ENCODE measurements at regions not wholly inside any gene's neighbourhood (a gene's known extent, or its start where the extent isn't known, plus 50 kb on each side); places are given as distances from the start of the nearest gene placed in this dataset.
A peak's percentile ranks its signal among the peaks of the same experiment; 100 is the strongest.
"Not testable (repeated sequence)": the region's sequence is repeated elsewhere in the genome, so short reads cannot be mapped to it uniquely, and the experiment has no call there.

DNA sequence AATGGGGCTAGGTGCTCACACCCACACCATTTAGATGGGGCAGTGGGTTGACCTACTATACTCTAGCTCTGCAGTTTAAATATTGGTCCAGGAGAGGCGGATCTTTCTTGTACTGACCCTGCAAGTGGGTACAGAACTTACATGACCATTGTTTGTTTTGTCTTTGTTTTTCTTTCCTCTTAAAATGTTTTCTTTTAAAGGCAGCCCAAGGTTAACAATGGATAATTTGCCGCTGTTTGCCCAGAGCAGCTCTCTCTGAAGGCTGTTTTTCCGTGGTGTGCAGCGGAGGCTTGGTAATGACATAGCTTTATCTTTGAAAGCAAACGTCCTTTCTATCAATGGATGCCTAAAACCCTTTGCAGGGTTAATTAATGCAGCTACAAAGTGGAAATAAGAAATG, 133.3 kb upstream of the MEX3C start:
- no peak for DNase-seq

DNA sequence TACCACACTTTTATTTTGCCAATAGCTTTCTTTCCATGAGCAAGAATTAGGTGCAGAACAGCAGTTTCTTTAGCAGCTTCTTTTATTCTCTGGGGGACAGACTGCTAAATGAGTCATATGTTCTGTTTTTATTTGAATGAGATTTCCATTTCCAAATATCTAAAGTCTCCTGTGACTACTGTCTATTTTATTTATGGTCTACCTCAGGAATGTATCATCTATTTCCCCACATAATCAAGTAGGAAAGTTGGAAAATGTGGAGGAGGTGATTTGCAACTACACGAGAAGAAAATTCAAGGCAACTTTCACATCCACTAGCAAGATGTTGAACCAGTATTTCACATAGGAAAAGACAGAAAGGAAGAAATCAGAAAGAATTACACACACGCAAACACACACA, 139.9 kb upstream of the MEX3C start:
- no peak for DNase-seq

DNA sequence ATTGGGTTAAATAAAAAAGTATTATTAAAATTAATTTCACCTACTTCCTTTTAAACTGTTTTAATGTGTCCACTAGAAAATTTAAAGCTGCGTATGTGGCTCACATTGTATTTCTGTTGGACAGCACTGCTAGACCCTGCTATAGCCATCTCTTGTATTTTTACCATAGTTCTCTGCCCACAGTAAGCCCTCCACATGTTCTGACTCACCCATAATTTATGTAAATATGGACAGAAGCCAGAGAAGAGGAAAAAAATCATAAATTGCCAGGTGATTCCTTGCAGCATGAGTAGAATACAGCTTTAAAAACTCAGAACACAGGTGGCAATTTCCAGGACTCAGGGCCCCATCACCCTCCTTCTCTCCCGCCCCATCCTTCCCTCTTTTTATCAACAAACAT, 142.4 kb upstream of the MEX3C start:
- no peak for DNase-seq

DNA sequence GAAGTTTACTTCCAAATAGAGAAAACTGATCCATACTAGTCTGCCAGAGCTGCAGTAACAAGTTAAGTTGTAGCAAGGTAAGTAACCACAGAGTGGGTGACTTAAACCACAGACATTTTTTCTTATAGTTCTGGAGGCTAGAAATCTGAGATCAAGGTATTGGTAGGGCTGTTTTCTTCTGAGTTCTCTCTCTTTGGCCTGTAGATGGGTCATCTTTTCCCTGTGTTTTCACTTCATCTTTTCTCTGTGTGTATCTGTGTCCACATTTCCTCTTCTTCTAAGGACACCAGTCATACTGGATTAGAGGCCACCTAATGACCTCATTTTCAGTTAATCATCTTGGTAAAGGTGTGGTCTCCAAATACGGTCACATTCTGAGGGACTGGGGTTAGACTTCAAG, 142.9 kb upstream of the MEX3C start:
- no peak for DNase-seq

DNA sequence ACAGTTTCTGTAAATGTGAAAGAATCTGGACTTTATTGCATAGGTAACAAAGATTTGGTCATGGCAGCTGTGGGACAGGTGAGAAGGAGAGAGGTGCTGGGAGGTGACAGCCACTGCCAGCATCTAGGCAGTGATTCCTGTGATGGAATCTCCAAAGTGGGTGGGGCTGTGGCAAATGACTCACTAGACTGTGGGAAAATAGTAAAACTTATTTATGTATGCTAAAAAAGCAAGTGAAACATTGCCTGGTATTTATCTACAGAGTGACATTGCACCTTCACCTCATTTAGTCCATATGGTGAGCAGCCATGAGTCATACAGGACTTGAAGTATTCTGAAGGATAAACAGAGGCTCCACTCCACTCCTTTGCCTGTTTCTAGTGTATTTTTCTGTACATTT, 145.3 kb upstream of the MEX3C start:
- DNase-seq = no peak

DNA sequence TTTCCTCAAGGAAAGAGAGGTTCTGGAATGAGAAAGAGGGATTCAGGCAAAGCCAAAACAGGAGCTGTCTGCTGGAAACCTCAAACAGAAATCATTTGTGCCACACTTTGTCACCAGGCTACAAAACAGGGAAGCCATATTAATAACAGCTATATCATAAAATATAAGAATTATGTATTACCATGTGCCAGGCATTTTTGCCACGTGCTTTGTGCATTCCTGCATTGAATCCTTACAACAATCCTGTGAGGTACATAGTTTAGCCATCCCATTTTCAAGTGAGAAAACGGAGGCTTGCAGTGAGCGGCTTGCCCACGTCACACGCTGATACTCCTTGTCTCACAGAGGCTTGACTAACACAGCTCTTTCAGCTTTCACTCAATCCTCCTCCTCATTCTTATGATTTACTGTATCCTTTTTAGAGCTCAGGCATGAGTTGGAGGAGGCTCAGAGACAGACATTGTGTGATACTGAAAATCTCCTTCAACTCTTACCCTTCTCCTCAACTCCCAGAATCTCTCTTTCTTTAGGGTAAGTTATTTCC, 148.4 kb upstream of the MEX3C start:
- no peak for DNase-seq

DNA sequence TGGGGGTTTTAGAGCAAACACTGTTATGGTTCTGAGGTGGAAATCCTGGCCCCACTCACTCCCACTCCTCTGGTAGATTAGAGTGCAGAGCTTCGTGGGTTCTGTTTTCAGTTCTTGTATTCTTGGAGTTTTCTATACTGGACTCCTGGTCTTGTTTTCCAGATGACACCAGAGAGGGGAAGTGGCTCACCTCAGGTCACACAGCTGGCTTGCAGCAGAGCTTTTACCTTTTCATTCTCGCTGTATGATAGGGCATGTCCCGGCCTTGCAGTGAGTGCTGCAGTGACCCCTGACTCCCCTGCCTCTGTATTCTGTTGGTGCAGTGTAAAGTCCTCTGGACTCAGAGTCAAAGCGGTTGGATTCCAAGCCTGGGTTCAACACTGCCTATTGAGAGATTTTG, 148.9 kb upstream of the MEX3C start:
- DNase-seq = no peak

DNA sequence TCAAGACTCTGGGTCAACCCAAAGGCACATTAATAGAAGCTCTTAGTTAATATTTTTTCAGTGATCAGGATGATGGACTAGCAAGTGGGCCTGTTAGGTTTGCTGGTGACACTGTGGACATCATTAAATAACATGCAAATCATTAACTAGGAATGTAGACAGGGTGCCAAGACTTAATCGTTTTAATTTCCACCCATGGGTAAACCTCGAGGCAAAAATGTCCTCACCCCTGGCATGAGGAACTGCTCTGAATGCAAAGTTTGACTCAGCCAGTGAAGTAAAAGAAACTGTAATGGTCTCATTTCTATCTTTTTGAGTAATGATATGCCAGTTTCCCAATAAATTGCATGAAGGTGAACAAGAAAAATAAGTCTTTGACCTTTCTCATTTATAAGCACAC, 152.6 kb upstream of the MEX3C start:
- no peak for DNase-seq

DNA sequence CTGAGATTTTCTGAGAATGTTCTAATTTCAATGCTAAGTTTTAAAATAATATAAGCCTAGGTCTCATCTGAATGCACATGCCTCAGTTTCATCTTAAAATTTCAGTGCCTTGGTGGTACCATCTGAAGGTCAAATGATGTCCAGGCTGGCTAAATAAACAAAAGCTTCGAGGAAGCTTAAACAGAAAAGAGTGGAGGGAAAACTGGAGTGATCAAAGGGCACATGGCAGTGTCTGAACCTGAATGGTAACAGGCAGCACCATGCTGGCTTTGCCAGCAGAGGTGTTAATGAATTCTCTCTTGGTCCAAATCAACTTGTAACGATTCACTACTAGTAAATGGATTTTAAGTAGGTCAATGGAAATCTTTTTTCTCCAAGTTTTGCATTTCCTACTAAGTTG, 158.4 kb upstream of the MEX3C start:
- no peak for DNase-seq

DNA sequence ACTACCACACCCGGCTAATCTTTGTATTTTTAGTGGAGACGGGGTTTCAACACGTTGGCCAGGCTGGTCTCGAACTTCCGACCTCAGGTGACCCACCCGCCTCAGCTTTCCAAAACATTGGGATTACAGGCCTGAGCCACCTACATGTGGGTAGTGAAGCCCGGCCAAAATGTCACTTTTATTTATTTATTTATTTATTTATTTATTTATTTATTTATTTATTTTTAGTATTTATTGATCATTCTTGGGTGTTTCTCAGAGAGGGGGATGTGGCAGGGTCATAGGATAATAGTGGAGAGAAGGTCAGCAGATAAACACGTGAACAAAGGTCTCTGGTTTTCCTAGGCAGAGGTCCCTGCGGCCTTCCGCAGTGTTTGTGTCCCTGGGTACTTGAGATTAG, 162.8 kb upstream of the MEX3C start:
- DNase-seq = not testable (repeated sequence)

DNA sequence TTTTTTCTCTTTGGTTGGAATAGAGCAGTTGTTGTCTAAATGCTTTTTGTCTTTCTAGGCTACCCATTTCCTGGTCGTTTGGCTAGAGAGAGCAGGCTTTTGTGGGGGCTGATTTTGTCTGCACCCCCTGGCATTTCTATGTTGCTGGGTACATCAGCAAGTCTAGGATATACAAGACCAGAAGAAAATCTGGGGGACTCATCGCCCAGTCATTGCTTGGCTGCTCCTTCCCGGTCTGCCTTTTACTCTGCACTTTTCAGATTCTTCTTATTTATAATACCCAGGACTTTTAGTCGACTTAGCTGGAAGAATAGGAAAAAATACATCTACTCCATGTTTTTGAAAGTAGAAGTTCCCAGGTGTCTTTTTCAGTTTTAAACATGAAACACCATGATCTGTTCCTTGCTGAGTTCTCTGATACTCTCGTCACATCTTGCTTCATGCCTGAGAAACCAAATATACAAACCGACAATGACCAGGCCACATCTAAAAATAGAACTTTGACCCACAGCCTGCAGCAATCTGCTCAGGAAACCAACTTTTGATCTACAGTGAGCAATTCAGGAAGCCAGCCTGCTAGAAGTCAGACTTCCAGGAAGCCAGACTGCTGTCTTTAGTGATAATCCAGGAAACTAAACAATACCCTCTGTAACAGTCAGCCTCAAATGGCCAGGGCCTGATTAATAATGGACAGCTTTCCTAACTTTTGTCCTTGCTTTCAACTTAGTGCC, 163.8 kb upstream of the MEX3C start:
- peak; percentile 21 for DNase-seq

DNA sequence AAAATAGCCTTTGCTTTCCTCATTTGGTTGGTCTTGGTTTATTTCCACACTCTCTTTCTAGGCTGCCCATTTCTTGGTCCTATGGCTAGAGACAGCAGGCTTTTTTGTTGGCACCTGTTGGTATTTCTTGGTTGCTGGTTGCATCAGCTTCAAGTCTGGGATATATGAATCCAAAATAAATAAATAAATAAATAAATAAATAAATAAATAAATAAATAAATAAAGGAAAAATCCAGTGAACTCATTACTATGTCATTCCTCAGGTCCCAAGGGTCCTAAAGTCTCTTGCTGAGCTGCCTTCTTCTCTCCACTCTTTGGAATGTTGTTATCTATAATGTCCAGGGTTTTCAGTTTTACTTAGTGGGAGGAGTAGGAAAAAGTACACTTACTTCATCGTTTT, 165.9 kb upstream of the MEX3C start:
- DNase-seq = no peak

DNA sequence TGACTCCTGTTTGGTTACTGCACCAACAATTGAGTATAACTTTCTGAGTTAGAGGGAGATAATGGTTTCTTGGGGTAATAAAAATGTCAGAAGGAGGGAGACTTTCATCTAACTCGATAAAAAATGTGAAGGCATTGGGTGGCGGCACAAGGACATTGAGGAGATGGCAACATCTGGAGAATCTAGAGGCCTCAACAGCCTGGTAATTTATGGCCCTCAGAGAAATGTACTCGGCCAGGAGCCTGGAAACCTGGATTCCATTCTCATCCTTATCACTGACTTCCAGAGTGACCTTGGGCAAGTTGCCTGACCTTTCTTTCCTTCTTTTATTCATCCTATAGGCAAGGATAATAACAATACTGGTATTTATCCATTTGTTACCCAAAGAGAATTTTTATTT, 173.5 kb upstream of the MEX3C start:
- no peak for DNase-seq

DNA sequence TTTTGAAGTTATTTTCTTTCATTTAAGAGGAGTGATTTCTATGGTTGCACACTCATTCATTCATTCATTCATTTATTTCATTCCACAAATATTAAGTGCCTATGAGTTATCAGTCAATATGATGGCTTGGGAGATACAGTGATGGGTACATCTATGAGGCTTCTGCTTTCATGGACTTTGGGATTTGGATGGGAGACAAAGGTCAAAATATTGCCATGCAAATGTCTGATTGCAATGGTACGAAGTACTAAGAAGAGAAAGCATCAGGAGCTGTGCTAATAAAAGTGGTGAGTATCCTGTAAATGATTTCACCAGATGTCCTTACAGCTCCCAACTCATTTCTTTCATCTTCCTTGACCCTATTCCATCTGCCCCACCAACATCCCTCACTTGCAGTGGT, 174.4 kb upstream of the MEX3C start:
- no peak for DNase-seq

DNA sequence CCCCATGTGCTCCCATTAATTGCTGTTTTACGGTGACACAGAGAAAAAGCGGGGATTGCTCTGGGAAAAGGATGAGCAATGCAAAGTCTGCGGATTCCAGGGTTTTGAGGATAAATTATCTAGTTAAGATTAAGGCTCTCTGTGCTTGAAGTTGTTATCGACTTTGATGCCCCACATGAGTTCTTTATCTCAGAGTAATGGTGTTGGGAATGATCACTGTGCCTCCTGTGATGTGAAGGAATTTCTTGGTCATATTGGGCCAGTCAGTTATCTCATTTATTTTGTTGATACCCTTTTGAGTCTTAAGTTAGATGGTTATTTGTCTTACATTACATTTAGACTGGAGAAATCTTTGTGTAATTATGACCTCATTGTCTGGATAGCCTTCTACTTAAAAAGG, 184.6 kb upstream of the MEX3C start:
- DNase-seq = no peak

DNA sequence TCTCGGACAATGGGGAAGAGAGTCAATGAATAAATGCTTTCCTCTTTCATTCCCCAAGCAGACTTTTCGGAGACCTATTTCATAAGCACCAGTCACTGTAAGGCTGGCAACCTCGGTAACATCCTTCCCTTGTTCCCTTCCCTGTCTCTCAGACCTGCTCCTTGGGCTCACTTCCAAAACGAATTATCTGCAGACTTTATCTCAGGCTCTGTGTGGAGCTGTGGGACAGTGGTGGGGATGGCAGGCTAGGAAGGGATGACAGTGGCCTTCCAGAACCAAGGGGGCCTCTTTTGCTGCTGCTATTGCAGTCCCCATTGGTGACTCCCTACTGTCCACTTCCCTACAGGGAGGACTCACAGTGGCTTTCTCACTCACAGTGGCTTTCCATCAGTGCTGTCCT, 185.6 kb upstream of the MEX3C start:
- no peak for DNase-seq

DNA sequence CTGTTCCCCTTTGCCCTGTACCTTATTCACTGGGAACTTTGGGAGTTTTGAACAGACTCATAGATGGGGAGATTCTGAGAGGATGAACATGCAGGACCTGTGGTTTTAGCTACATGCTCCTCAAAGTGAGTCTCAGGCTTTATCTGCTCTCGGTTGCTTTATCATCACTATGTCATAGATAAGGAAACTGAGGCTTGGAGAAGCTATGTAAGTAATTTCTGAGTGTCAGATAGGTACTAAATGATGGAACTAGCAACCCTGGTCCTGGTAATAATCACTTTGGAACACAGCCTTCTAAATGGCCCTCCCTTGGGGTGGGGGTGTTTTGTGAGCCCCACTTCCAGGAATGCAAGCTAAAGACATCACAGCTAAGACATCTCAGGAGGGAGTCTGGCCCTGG, 186.2 kb upstream of the MEX3C start:
- no peak for DNase-seq

DNA sequence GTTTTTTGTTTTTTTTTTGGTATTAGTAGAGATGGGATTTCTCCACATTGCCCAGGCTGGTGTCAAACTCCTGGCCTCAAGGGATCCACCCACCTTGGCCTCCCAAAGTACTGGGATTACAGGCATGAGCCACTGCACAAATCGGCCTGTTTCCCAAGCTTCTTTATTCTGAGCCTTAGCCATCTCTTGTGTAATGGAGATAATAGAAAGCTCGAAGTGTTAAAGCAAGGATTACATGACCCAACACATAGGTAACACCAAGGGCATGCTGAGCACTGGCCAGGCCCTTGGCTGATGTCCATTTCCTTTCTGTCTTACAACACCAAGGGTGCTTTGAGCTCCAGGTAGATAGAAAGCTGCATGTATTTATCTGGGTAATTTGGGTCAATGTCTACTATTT, 187.8 kb upstream of the MEX3C start:
- DNase-seq = no peak

DNA sequence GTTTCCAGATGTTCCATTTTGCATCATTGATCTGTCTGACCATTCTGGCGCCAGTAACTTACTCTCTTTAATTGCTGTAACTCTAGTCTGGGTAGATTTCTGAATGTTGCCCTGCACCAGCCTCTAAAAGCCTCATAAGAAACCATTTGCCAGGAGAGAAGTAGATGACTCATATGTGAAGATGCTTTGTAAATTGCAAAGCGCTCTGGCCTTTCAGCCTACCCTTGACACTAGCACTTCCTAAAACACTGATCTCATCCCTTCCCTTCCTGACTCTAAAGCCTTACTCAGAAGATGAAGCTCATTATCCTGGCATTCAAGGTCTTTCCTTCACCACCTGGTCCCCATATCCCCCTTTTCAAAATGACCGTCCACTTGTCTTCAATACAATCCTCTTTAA, 193.2 kb upstream of the MEX3C start:
- DNase-seq = no peak

DNA sequence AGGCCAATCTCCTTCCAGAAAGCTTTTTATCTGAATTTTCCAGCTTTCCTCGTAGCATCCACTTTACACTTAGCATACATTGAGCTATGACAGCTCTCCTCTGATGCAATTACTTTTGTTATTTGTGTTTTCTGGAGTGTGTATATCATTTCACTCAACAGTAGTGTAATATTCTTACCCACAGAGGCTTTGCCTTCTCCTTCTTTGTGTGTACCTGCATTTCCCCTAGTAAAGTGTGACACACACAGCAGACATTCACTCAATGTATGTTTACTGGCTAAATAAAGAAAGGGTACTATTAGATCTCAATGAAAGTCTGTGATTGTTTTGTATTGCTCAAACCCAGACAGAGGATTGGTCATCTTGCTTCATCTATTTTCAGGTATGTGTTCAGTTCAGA, 193.7 kb upstream of the MEX3C start:
- DNase-seq = no peak

DNA sequence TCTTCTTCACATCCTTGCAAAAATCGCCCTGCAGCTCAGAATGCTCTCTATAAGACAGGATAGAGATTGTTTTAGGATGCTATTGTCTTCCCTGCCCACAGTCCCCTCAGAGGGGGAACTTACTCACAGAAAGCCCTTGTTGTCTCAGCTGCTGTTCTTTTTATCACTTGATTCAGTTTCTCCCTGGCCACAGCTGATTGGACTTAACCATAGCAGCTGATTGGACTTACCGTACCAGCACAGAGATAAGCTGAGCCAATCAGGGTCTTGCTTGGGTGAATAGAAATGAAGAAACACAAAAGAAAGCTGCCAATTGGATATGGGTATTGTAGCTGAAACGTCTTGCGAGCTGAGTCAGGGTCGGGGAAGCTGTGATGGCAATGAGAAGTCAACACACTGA, 194.2 kb upstream of the MEX3C start:
- no peak for DNase-seq

DNA sequence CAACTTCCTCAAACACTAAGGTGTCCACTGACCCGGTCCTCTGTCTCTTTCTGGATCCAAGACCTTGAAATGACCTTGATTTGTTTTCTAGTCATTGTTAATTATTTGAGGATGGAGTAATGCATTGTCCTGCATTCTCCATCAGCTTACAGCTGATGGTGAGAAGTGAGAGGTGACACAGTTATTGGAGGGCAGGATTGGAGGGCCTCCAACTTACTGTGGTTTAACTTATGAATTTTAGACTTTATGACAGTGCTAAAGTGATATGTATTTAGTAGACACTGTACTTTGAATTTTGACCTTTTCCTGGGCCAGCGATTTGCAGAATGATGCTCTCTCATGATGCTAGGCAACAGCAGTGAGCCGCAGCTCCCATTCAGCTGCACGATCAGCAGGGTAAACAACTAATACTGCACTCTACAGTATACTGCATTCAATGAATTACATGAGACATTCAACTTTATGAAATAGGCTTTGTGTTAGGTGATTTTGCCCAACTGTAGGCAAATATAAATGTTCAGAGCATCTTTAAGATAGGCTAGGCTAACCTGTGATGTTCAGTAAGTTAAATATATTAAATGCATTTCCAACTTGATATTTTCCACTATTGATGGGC, 200.0 kb upstream of the MEX3C start:
- no peak for DNase-seq

DNA sequence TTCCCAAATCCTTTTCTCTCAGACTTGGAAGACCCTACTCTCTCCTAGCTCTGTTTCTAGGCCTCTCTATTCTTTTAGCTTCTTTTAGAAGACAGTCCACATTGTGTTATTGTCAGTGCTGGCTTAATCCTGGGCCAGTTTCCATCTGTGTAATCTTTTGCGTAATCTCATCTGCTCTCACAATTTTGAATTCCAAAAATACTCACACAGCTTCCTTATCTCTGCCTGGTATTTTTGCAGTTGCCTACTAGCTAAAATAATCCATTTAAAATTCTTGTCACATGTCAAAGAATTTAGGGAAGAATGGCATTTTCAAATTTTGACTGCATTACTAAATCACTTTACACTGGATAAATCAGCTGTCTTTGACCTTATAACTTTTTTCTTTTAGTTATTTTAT, 200.6 kb upstream of the MEX3C start:
- DNase-seq = no peak

DNA sequence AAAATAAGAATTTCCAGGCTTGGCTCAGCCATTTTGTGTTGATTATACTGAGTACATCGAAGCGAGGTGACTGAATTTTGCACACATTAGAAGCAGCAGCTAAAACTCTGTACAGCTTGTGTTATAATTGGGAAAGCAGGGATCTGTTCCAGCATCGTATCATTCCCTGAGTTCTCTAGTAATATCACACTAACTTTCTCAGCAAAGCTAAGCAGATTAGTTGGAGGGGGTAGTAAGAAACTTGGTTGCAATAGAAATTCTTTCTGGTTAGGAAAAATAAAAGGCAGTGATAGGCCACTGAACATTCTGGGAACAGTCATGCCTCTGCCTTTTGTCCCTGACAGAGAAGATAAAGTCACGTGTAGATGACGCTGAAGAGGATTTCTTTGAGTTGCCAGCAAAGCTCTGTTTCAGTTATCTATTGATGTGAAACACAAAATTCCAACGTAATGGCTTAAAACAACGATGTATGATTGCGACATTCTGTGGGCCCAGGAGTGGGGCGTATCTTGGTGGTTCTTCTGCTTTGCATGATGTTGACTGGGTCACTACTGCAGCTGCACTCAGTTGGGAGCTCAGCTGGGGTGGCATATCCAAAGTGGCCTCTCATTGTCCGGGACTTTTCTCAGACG, 202.1 kb upstream of the MEX3C start:
- no peak for DNase-seq
